ENCODE measurements at regions not wholly inside any gene's neighbourhood (a gene's known extent, or its start where the extent isn't known, plus 50 kb on each side); places are given as distances from the start of the nearest gene placed in this dataset.

- Histone ChIP-seq H3K9me3 (peaks cover 0 to 8% (median 0%) of the 10 kb centered on the region in 12 donors), H3K27ac (no peak overlapping the region), H3K4me1 (no peaks in the 10 kb centered on the region), H3K4me3 (no peak overlapping the region), H3K27me3 (no peaks in the 10 kb centered on the region), H3K36me3 (no peaks in the 10 kb centered on the region)
- TF ChIP-seq POLR2A (IDR thresholded peaks at IDR 0.05), result no peak
- TF ChIP-seq, protein P1, sequence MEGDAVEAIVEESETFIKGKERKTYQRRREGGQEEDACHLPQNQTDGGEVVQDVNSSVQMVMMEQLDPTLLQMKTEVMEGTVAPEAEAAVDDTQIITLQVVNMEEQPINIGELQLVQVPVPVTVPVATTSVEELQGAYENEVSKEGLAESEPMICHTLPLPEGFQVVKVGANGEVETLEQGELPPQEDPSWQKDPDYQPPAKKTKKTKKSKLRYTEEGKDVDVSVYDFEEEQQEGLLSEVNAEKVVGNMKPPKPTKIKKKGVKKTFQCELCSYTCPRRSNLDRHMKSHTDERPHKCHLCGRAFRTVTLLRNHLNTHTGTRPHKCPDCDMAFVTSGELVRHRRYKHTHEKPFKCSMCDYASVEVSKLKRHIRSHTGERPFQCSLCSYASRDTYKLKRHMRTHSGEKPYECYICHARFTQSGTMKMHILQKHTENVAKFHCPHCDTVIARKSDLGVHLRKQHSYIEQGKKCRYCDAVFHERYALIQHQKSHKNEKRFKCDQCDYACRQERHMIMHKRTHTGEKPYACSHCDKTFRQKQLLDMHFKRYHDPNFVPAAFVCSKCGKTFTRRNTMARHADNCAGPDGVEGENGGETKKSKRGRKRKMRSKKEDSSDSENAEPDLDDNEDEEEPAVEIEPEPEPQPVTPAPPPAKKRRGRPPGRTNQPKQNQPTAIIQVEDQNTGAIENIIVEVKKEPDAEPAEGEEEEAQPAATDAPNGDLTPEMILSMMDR (IDR thresholded peaks at IDR 0.05), result no peak
- ATAC-seq (no peak), DNase-seq (no peak)
- intact Hi-C loops (cut with DNase I), result no loop called here
- WGBS, 4 donors, result 65 to 87% (median 72%) methylated on average over 2 of the region's 2 CpGs
Measured at GRCh38 chr6:94272327-94272726, 853.0 kb upstream of the EPHA7 start.

GRCh38 chr6:94270091-94270948 is 851.0 kb upstream of the EPHA7 start:
- no peak overlapping the region for H3K27ac ChIP-seq
- ATAC-seq, result no peak
- H3K27me3 ChIP-seq, result no peaks in the 10 kb centered on the region
- 59 to 61% (median 60%) methylated on average over 4 of the region's 4 CpGs for WGBS, 4 donors
- intact Hi-C loops (cut with DNase I), result no loop called here
- H3K9me3 ChIP-seq, result peaks cover 0 to 8% (median 2%) of the 10 kb centered on the region in 12 donors
- no peak for DNase-seq
- TF ChIP-seq, protein P1 (IDR thresholded peaks at IDR 0.05), result no peak
- TF ChIP-seq POLR2A (IDR thresholded peaks at IDR 0.05), result no peak
- no peaks in the 10 kb centered on the region for H3K36me3 ChIP-seq
- H3K4me3 ChIP-seq, result no peak overlapping the region
- no peaks in the 10 kb centered on the region for H3K4me1 ChIP-seq

GRCh38 chr6:94269256-94269655 is 849.9 kb upstream of the EPHA7 start:
- DNase-seq (no peak), ATAC-seq (no peak)
- Histone ChIP-seq H3K4me3 (no peak overlapping the region), H3K27me3 (no peaks in the 10 kb centered on the region), H3K36me3 (no peaks in the 10 kb centered on the region), H3K9me3 (peaks cover 0 to 8% (median 0%) of the 10 kb centered on the region in 12 donors), H3K27ac (no peak overlapping the region), H3K4me1 (no peaks in the 10 kb centered on the region)
- intact Hi-C loops (cut with DNase I), result no loop called here
- TF ChIP-seq POLR2A (IDR thresholded peaks at IDR 0.05), result no peak
- TF ChIP-seq, protein P1 (IDR thresholded peaks at IDR 0.05), result no peak

DNA sequence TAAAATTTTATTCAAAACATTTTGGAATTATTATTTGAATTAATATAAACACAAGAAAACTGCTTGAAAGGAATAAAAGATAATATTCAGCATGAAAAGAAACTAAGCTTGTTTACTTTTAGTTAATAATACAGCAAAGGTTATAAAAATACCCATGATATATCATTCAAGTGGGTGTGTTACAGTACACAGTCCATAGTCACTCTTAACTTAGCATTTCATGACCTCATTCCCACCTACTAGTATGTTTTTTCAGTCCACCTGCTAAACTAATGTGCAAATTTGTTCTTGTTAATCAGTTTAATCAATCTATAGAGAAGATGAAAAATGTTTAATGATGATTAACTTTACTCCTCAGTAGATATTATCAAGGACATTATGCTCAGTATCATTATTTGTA is 841.4 kb upstream of the EPHA7 start:
- intact Hi-C loops (cut with DNase I), result no loop called here
- no peak for ATAC-seq
- TF ChIP-seq, protein P1 (IDR thresholded peaks at IDR 0.05), result no peak
- TF ChIP-seq POLR2A (IDR thresholded peaks at IDR 0.05), result no peak
- Histone ChIP-seq H3K27ac (no peak overlapping the region), H3K4me1 (no peaks in the 10 kb centered on the region), H3K4me3 (no peak overlapping the region), H3K27me3 (no peaks in the 10 kb centered on the region), H3K36me3 (no peaks in the 10 kb centered on the region), H3K9me3 (no peaks in the 10 kb centered on the region)
- no peak for DNase-seq

Data from heart left ventricle (tissue), 16 donors.